NCI-H187 treated with DMSO at 0.1 percent for 48 hours (cell line): ENCODE measurements at regions not wholly inside any gene's neighbourhood (a gene's known extent, or its start where the extent isn't known, plus 50 kb on each side); places are given as distances from the start of the nearest gene placed in this dataset.
A peak's percentile ranks its signal among the peaks of the same experiment; 100 is the strongest.

Experiments
- DNase-seq: peaks from one replicate; lab custom pipeline; 2025; lab: John Stamatoyannopoulos, UW

DNA sequence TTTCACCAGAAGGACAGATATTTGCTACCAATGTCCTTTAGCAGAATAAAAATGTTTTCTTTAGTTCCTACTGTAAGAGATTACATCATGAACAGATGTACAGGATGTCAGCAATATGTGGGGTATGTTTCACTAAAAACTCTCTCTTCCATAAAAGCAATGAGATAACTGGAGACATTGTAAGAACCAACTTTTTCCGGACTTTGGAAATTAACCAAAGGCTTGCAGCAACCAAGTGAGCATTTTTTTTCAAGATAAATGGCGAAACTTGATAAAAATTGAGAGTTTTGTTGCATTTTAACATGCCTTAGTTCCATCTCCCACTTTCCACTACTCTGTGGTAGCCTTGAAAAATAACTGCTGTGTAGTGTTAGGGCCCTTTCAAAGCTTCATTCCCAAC, 429.8 kb upstream of the CDH2 start:
- no peak for DNase-seq

DNA sequence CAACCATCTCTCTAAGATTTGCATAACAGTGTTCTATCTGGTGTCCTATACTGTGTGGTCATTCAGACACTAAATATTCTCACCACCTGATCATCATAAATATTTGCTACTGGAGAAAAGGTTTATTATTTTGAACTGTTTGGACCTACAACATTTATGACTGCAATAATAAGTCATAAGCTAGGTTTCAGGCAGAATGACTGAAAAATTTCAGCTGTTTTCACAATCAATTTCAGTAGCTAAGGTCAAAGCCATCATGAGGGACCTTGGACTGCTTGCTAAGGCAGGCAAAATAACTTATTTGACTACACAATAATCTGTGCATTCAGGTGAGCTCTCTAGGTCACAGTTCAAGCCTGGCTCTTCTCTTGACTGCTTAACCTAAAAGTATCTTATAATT, 425.5 kb upstream of the CDH2 start:
- DNase-seq: no peak

DNA sequence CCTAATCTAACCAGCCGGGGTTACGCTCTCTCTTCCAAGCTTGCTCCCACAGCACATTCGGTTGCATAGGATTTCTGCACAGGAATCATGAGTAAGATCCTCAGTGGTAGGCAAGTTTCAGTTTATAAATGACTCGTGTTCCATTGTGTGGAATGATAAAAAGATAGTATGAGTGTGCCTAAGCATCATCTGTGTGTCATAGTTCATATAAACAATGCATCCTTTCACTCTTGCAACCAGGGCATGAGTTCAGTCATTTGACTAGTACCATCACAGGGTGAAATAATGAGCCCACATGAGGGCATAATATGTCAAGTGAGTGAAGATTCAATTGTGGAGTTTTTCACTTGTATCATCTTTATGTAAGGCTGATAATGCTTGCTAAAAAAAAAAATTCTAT, 417.1 kb upstream of the CDH2 start:
- DNase-seq: no peak

DNA sequence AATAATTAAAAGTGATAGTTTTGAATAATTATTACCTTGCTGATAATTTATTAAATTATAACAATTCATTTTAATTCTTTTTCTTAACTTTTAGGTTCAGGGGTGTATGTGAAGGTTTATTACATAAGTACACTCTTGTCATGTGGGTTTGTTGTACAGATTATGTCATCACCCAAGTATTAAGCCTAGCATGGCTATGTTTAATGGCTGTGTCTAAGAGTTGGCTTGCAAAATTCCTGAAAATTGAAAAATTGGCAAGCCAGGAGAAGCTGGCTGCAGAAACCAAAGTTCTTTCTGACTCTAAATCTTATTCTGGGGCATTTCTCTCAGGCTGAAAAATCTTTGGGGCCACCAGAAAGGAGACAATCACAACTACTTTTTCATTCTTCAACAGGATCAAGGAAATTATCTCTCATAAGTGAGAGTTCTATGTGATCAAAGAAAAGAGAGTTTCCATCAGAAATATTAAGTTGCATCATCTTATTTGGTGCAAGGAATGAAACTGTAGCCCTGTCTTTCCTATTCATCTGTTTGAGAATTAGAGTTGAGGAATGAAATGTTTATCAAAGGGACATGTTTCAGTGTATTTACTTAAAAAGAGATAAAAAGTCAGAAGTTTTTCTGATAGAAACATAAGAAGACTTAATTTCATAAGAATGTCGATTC, 412.1 kb upstream of the CDH2 start:
- no peak for DNase-seq

DNA sequence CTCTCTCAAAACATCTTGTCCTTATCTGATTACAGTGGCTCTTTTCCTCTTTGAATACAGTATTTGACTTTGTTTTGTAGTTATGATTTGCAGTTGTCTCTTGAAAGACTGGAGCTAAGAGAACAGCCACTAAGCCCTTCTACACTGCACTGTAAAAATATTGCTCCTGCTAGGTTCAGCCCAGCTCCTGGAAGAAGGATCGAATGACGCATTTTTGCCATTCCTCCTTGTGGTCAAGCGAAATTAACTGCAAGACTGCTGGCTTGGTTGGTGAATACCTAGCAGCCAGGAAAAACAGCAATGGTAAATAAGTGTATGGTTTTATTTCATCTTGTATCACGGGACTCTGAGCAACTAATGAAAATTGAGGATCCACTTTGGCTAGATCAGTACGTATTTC, 407.8 kb upstream of the CDH2 start:
- no peak for DNase-seq

DNA sequence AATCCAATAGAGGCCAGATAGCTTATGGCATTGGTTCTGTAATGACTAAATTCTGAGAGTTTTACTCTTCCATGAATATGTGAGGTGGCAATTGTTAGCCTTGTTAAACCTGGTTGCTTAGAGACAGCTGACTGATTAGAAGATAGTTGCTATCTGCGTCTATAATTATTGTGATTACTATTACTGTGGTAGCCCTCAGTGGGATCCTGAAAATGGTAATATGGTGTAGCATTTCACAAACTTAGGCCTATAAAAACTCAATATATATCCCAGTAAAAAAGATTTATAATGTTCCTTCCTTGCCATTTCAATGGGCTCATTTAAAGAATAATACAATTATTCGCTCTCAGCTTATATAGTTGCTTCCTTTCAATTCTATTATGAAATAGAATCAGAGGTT, 405.8 kb upstream of the CDH2 start:
- no peak for DNase-seq

DNA sequence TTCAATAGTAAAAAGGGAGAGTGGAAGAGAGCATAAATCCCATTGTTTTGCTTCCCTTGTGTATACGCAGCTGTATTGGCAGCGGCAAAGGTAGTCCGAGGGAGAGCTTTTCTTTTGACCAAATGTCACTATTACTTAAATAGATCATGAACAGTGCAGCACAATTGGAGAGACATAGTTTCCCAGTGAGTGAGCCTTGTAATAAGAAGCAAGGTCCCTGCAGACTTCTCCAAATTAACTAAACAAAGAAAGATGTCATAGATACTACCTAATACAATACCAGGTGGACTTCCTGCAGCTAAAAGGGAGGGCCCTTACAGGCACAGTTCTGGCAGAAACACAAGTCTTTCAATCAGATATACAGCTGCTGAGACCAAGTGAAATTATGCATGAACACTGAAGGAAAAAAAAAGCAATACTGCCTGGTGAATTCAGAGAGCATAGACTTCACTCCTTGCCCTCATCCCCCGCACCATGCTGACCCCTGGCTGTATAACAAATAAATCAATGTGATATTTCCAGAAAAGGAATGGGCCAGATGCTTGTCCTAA, 404.7 kb upstream of the CDH2 start:
- peak; percentile 3 for DNase-seq

DNA sequence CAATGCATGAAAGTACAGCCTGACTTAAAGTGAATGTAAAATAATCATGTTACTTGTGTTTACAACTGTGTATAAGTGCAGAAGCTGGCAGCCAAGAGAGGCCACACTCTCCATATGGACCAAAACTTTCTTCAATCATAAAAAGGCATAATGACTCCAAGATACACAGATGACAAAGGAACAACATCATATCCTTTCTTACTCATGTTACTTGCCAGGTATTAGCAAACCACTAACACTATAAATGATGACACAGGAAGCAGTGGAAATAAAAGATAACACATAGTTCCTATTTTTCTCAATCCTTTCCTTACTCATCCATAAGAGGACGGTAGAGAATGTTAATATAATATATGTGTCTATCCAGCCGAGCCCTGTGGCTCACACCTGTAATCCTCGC, 400.0 kb upstream of the CDH2 start:
- no peak for DNase-seq

DNA sequence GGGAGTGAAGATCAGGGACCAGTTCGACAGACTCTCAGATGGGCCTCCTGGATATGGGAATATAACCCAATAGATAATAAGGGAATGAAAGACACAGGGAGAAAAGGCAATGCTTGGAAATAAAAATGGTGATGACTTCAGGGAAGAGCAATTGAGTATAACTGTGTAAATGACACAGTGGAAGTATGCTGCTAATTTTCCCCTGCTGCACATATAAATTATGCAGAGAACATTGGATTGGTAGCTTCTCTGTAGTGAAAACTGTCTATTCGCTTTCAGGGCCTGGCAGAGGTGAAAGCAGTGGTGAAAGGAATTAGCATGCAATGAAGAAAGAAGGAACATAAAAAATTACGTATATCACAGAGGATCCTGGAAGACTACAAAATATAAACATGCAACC, 398.2 kb upstream of the CDH2 start:
- DNase-seq: no peak

DNA sequence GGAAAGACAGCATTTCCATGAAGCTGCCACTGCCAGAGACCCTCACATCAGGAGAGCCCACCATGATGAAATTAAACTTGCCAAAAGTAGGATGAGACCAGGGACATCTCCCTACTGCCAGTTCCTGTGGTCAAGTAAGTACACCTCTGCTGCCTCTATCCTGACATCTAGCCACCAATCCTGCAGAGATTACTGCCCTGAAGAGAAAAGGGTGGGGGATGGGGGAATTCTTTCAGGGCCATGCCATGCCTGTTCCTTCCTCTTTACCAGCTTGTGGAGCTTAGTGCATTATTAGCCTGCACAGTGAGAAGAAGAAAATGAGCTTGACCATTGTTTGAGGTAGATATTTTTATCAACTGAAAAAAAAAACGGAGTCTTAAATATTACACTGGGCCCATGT, 397.2 kb upstream of the CDH2 start:
- no peak for DNase-seq

DNA sequence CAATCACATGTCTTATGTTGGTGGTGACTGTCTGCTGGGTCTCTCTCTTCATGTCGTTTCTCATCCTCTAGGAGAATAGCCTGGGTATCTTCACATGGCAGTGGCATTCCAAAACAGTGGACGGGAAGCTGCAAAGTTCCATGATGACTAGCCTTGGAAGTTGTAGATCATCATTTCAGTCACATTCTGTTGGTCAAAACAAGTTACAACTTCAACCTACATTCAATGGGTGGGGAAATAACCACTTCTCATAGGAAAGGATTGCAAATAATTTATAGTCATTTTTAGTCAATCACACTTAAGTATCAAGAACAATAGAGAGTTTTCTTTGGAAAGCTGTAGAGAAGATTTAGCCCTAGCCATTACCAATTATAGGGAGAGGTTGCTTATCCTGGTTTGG, 395.0 kb upstream of the CDH2 start:
- no peak for DNase-seq

DNA sequence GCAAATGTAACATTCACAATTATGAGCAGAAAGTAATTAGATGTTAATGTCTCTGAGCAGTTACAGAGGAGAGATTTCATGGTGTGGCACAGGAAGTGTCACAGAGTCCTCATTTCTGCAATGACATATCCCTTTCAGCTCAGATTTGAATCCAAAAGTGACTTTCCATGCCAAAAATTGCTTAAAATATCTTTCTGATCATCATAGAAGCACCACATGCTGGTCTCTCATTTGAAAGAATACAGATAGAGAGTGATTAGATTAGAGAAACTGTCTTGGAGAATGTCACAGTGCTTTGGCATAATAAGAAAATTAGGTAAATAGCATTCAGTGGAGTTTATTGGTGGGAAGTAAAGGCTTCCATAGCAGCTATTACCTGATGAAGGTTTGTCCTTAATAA, 383.4 kb upstream of the CDH2 start:
- DNase-seq: no peak

DNA sequence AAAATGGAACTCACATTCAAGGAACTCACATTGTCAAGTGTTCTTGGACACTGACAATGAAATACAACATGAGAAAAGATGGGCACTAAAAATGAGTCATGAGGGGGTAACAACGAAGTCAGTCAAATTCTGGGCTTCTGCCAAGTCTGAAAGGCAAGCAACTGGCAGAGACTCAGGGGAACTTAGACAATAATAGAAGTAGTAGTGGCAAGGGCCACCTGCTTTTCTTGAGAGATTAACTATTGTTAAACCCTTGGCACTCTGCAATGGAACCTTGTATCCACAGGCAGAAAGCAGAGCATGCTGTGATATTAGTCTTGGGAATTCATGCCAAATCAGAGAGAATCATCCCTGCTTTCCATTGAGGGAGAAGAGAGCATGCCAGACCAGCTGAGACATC, 382.6 kb upstream of the CDH2 start:
- DNase-seq: no peak

DNA sequence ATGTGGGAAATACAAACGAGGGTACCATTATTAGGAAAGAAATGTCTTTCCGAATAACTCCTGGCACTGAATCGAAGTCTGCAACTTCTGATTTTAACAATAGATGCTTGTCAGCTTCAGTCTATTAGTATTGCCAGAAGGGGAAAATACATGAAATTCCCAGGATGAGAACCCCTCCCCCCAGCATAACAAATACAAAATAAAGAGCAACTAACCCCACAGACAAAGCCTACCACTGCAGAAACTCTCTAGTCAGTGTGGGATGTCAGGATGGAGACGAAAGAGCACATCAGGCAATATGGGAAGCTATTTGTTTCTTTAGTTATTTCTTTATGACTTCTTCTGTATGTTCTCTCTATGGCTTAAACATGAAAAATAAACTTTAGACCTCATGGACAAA, 365.0 kb upstream of the CDH2 start:
- no peak for DNase-seq

DNA sequence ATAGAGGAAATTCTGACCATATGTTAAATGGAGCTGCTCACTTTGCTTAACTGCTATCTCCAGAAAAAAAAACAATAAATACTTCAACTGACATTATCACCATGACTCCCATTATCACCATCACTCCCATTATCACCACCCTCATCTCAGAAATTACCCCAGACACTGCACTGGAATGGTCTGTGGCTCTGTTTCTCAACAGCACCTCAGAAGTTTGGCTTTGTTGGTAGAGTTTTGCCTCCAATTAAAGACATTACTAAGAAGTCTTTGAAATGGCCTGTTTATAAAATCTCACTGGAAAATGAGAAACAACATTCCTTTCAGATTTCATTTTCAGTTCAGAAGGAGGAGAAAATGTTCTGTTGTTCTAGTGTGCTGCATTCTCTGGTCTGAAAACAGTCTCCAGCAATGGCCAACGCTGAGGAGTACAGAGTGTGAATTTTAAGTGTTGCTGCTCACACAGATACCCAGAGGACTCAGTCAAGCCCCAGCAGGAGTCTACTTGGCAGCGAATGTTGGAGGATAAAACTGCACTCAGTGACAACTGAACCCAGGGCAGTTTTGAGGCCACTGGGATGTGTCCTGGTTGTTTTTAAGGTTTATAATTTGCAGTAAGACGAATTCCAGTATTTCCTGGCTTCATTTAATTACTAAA, 364.5 kb upstream of the CDH2 start:
- DNase-seq: no peak

DNA sequence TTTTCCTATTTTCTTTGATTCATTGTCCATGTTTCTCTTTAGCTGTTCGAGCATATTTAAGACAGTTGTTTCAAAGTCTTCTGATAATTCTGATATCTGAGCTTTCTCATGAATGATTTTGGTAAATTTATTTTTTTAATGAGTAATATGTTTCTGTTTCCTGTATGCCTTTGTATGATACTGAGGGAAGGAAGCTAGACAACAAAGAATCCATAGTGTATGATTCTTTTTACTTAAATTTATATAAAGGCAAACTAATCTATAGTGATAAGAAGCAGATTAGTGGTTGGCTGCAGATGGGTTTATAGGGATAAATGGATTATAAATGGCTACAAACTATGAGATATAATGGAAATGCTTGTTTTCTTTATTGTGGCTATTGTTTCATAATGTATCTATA, 352.7 kb upstream of the CDH2 start:
- DNase-seq: no peak

DNA sequence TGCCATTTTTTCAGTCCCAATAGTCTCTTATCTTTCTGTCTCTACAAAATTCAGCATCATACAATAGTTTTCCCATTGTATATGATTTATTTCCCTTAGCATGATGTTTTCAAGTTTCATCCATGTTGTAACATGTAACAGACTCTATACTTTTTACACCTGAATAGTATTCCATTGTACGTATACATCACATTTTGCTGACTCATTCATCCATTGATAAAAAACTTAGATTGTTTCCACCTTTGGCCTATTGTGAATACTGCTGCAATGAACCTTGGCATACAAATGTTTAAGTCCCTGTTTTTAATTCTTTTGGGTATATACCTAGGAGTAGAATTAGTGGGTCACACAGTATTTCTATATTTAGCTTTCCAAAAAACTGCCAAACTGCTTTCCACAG, 349.3 kb upstream of the CDH2 start:
- DNase-seq: no peak

DNA sequence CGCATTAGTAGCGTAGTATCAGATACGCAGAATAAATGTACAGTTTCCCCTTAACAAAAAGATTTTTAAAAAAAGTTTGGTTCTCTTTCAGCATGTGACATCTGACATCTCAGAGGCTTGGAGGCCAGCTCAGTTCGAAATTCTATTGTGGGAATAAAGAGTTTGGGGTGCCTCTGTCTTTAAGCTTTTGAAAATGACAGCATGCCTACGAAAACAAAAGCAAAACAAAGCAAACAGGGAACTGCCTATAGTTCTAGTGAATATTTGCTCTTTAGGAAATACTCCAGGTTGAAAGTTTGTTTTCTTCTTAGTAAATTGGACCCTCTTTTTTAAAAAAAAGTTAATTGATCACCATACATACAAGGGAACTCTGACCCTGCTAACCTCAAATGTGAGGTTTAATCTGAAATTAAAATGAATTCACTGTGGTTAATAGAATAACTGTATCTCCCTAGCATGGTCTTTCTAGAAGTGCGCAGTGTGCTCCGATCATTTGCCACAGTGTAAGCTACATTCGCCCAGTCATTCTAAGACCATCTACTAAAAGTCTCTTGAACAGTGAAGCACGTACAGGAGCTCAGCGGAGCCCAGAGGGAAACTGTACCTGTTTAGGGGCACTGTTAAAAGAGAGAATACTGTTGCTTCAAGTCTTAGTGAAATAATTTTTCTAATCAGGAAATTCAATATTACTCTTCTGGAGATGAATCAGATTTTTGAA, 347.0 kb upstream of the CDH2 start:
- DNase-seq: no peak

DNA sequence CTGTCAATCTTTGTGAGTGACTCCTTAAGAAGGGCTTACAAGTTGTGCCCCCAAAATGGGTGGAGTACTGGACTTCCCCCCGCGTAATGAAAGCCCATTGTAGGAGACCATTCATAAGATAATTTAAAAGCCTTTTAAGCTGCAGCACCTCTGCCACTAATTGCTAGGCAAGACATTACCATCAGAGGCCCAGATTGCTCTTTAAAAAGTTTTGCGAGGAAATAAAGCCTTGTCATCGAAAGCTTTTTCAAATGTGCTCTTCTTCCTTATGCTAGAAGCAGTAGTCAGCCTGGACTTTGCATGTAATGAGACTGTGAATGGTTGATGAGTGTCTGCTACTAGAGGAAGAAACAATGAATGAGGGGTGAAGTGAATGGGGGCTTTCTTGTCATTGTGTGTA, 345.3 kb upstream of the CDH2 start:
- no peak for DNase-seq

DNA sequence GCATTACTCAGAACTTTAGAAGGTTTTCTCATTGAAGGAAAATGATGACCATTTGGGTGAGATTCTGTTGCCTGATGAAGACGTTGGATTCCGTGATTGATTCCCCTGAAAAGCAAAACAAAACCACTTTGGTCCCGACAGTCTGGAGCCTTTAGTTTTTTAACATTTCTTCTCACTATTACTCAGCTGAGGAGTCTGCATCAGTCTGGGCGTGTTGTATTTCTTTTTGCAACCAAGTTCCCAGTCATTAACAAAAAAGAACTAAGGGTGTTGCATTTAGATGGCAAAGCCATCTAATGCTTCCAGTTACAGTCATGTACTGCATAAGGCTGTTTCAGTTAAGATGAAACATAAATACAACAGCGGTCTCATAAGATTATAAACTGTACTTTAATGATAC, 343.1 kb upstream of the CDH2 start:
- DNase-seq: no peak

DNA sequence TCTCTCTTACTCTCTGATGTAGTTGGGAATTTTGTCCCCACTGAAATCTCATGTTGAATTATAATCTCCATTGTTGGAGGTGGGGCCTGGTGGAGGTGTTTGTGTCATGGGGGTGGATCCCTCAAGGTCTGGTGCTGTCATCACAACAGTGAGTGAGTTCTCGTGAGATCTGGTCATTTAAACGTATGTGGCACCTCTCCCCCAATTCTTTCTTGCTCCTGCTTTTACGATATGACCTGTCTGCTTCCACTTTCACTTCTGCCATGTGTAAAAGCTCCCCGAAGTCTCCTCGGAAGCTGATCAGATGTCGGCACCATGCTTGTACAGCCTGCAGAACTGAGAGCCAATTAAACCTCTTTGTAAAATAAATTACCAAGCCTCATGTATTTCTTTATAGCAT, 337.8 kb upstream of the CDH2 start:
- no peak for DNase-seq

DNA sequence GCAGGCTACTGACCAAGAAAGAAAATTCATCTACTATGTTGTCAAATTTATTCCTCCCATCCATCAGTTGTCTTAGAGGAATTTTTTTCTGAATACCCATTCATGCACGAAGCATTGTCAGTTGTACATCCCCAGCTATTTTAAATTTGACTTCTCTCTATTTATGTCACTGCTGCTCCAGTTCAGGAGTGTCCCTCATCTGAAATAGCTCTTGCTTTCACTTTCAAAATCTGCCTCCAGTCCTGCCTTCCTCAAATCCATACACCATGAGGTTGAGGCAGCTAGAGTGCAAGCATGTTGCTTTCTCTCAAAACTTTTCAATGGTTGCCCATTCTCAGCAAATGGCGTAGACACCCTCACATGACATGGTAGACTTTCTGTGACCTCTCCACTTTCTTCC, 335.4 kb upstream of the CDH2 start:
- no peak for DNase-seq

DNA sequence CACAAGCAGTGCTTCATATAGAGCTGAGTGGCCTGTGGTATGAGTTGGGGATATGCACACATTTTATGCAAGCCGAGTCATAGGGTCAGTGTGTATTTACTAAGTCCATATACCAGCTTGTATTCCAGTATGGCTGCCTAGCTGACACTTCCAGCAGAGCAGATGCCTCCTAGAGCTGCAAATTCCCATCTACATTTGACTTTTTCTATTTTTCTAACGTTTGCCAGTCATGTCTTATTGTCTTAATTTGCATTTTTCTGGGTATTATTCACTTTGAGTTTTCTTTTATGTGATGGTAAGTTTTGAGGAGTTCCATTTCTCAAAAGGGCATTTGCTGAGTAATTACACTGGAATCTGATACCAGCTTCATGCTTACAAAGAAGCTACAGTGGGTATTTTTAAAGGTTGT, 334.5 kb upstream of the CDH2 start:
- DNase-seq: no peak
